WTC11 (cell line): ENCODE measurements at regions not wholly inside any gene's neighbourhood (a gene's known extent, or its start where the extent isn't known, plus 50 kb on each side); places are given as distances from the start of the nearest gene placed in this dataset.

Experiments used
- CREM ChIP-seq: sonication (generic); formaldehyde crosslinking; IDR thresholded peaks from 2 replicates; pipeline ENCODE4 v1.8.1; 2022; ENCODE audit warnings: mild to moderate bottlenecking, missing genetic modification reagents, moderate library complexity
- CTCF ChIP-seq: fragments of 200-600 bp; IDR thresholded peaks from 2 replicates; pipeline ENCODE4 v1.8.0; 2022; ENCODE audit warnings: antibody characterized with exemption
- E2F4 ChIP-seq: sonication (generic); formaldehyde crosslinking; IDR thresholded peaks from 2 replicates; pipeline ENCODE4 v1.8.1; 2022; ENCODE audit warnings: low read depth, mild to moderate bottlenecking, moderate library complexity, missing genetic modification reagents, borderline replicate concordance
- FOXJ3 ChIP-seq: sonication (generic); formaldehyde crosslinking; IDR thresholded peaks from 2 replicates; pipeline ENCODE4 v1.9.0; 2021; ENCODE audit warnings: missing genetic modification reagents, mild to moderate bottlenecking, borderline replicate concordance
- KAT7 ChIP-seq: sonication (generic); formaldehyde crosslinking; IDR thresholded peaks from 2 replicates; pipeline ENCODE4 v1.8.1; 2023; ENCODE audit warnings: missing genetic modification reagents, mild to moderate bottlenecking, borderline replicate concordance
- MYBL2 ChIP-seq: sonication (generic); formaldehyde crosslinking; IDR thresholded peaks from 2 replicates; pipeline ENCODE4 v1.8.1; 2023; ENCODE audit warnings: mild to moderate bottlenecking, moderate library complexity, missing genetic modification reagents
- PRDM15 ChIP-seq: sonication (generic); formaldehyde crosslinking; IDR thresholded peaks from 2 replicates; pipeline ENCODE4 v1.8.0; 2022; ENCODE audit warnings: missing genetic modification reagents
- ZNF232 ChIP-seq: sonication (generic); formaldehyde crosslinking; IDR thresholded peaks from 2 replicates; pipeline ENCODE4 v1.8.0; 2022; ENCODE audit warnings: mild to moderate bottlenecking, missing genetic modification reagents
- ZNF416 ChIP-seq: fragments of 250-450 bp; sonication (Bioruptor Pico); IDR thresholded peaks from 2 replicates; pipeline ENCODE4 v1.9.0; 2021; ENCODE audit warnings: mild to moderate bottlenecking, inconsistent platforms

GRCh38 chr16:58824201-58824600 lies 90.1 kb upstream of the GOT2 start:
- TF ChIP-seq E2F4 (CRISPR knock-in tag) = no peak
- TF ChIP-seq ZNF232 (CRISPR knock-in tag) = no peak
- no peak for TF ChIP-seq FOXJ3 (CRISPR knock-in tag)
- TF ChIP-seq ZNF416 (CRISPR knock-in tag) = no peak
- no peak for TF ChIP-seq CTCF
- TF ChIP-seq MYBL2 = no peak
- no peak for TF ChIP-seq PRDM15 (CRISPR knock-in tag)
- TF ChIP-seq KAT7 = no peak
- TF ChIP-seq CREM (CRISPR knock-in tag) = no peak
